ENCODE measurements at regions not wholly inside any gene's neighbourhood (a gene's known extent, or its start where the extent isn't known, plus 50 kb on each side); places are given as distances from the start of the nearest gene placed in this dataset.

- no peak for FAIRE-seq
Observed at GRCh38 chr12:4045786-4046494, 172.7 kb upstream of the PARP11 start.

- no peak for FAIRE-seq
Observed at GRCh38 chr12:4044736-4045730, 171.8 kb upstream of the PARP11 start.

- FAIRE-seq, result no peak
Observed at GRCh38 chr12:4044101-4044500, 170.9 kb upstream of the PARP11 start.

- no peak for FAIRE-seq
Observed at GRCh38 chr12:4041187-4041885, 168.1 kb upstream of the PARP11 start.

- FAIRE-seq, result no peak
Observed at GRCh38 chr12:4039931-4040330, 166.7 kb upstream of the PARP11 start.

GRCh38 chr12:4037747-4038312 is 164.6 kb upstream of the PARP11 start:
- FAIRE-seq, result peak; percentile 9

GRCh38 chr12:4036671-4037271 is 163.6 kb upstream of the PARP11 start:
- FAIRE-seq, result no peak

- FAIRE-seq, result no peak
Observed at GRCh38 chr12:4034921-4035320, 161.7 kb upstream of the PARP11 start.

GRCh38 chr12:4032924-4033615 is 159.9 kb upstream of the PARP11 start:
- FAIRE-seq, result no peak

GRCh38 chr12:4031703-4032291 is 158.6 kb upstream of the PARP11 start:
- FAIRE-seq, result no peak

- no peak for FAIRE-seq
Observed at GRCh38 chr12:4030929-4031702, 157.9 kb upstream of the PARP11 start.

GRCh38 chr12:4027412-4027811 is 154.2 kb upstream of the PARP11 start:
- no peak for FAIRE-seq

- FAIRE-seq, result no peak
Observed at GRCh38 chr12:4026517-4026916, 153.3 kb upstream of the PARP11 start.

GRCh38 chr12:4026020-4026358 is 152.8 kb upstream of the PARP11 start:
- FAIRE-seq, result no peak

- no peak for FAIRE-seq
Observed at GRCh38 chr12:4025181-4026019, 152.2 kb upstream of the PARP11 start.

- no peak for FAIRE-seq
Observed at GRCh38 chr12:4024701-4025100, 151.5 kb upstream of the PARP11 start.

- FAIRE-seq, result no peak
Observed at GRCh38 chr12:4015225-4016091, 142.3 kb upstream of the PARP11 start.

GRCh38 chr12:4014858-4015224 is 141.6 kb upstream of the PARP11 start:
- no peak for FAIRE-seq

GRCh38 chr12:4014444-4014843 is 141.2 kb upstream of the PARP11 start:
- no peak for FAIRE-seq

All from TTC549 (cell line).